GM19238 (cell line): ENCODE measurements at regions not wholly inside any gene's neighbourhood (a gene's known extent, or its start where the extent isn't known, plus 50 kb on each side); places are given as distances from the start of the nearest gene placed in this dataset.
"Not testable (repeated sequence)": the region's sequence is repeated elsewhere in the genome, so short reads cannot be mapped to it uniquely, and the experiment has no call there.

Experiments
- DNase-seq: peaks from one replicate; pipeline ENCODE4 v3.0.0; 2011; ENCODE audit warnings: low spot score; ENCODE audit not compliant: insufficient read length

DNA sequence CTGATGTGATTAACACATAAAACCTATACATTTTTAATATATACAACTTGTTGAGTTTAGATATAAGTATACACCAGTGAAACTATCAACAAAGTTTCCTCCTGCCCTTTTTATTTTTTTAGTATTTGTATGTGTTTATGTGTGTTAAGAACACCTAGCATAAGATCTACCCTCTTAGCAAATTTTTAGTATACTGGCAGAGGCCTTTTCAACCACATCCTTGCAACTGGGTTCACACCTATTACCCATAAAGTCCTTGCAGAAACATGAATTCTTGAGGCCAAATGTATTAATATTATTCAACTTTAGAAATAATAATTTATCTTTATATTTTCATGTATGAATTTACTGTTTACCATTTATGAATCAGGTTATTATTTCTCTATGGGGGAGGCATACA lies 119.7 kb upstream of the CRIM1 start:
- no peak for DNase-seq

DNA sequence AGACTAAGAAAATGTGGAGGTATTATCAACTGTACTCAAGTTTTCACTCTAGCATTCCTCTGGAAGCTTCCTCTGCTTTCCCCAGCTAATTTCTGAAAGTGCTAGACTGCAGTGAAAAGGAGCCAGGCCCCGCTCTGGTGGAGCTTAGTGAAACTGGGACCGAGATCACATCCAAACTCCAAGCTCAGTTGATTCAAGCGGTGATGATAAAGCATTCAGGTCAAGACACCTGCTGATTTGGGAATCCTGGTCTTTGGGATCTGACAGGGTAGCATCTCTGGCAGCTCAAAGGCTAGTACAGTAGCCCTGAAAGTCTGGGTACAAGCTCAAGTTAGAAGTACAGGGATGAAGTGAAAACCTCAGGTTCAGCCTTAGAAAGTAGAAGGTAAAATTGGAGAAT lies 120.2 kb upstream of the CRIM1 start:
- no peak for DNase-seq

DNA sequence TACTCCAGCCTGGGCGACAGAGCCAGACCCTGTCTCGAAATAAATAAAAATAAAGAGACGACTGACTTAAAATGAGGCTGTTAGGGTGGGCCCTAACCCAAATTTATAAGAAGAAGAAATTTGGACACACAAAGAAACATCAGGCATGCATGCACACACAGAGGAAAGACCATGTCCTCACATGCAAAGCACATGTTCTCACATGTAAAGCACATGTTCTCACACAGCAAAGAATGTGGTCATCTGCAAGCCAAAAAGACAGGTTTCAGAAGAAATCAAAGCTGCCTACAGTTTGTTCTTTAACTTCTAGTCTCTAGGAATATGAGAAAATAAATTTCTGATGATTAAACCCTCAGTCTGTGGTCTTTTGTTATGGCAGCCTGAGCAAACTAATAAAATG lies 132.3 kb upstream of the CRIM1 start:
- DNase-seq: no peak

DNA sequence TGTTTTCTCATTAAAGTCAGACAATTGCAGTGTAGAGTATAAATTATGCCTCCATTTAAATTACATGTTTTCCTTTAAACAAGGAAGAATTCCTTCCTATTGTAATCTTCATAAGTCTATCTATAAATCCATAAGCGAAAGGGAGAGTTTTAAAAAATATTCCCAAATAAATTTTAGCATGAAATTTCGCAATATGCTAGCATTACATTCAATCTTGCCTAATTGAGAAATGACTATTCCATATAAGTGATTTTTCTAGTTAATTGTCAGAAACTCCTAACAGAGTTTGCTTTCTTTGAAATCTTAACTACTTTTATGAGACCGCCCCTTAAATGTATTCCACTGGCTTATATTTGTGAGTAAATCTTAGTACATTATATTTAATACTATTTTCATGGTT lies 133.1 kb upstream of the CRIM1 start:
- DNase-seq: no peak

DNA sequence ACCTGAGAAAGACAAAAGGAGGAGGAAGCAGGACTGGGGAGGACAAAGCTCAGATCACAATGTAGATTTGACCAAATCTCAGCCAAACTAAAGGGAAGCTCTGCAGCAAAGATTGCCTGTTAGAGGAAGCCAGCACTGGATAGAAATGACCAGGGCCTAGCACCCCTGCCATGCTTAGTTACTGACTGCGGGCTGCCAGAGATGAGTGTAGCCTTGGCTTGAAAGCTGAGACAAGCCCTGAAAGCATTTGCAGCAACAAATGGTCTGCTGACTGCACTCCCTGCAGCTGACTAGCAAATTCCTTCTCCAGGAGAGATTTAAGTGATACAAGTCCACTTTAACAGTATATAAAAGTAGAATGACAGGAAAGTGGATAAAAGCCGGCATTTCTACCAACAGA lies 140.9 kb upstream of the CRIM1 start:
- DNase-seq: no peak

DNA sequence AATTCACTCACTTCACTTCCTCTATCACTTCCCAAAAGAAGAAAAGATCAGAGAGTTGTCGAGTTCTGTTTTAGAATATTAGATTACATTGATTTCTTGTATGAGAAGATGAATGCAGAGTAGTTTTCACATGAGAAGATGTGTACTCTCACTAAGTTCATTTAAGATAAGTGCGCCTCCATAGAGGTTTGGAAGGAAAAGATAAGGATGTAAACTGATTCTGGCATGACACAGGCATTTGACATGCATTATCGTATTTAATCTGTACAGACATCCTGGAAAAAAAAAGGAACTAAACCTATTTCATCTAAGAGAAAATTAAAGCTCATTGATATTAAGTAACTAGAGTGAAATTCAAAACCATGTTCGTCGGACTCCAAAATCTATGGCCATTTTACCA lies 152.2 kb upstream of the CRIM1 start:
- DNase-seq: no peak

DNA sequence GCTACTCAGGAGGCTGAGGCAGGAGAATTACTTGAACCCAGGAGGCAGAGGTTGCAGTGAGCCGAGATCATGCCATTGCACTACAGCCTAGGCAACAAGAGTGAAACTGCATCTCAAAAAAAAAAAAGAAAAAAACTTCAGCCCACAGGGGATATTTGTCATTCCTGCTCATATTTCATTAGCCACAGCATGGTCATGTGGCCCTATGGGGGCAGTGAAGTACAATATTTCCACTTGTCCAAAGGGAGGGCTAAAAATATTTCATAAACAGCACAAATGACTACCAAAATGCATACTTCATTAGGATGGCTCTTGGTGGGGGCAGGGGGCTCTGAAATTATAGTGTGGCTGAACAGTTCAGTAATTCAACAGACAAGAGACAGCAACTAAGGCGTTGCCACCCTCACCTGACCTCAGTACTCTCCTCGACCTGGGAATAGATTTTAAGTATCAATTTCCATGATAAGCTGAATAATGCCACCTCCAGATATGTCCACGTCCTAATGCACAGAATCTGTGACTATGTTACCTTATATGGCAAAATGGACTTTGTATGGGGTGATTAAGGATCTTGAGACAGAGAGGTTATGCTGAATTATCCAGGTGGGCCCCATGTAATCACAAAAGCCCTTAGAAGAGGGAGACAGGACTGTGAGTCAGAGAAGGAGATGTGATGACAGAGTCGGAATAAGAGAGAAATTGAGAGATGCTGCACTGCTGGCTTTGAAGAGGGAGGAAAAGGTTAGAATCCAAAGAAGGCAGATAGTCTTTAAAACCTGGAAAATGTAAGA lies 158.2 kb upstream of the CRIM1 start:
- no peak for DNase-seq

DNA sequence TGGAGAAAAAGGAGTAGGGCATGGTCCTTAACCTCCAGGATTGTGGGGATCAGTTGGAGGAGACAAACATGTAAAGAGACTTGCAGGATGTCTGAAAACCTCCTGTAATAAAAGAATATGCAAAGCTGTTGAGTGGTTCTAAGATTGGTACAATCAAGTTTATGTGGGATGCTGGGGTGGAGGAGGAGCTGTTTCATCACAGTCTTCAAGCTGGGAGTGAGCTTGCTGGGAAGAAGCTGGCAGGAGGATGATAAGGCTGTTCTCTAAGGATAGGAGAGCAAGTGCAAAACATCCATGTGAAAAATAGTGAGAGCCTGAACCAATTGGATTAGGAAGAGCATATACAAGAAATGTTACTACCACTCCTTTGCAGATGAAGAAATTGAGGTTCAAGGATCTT lies 161.9 kb upstream of the CRIM1 start:
- no peak for DNase-seq

DNA sequence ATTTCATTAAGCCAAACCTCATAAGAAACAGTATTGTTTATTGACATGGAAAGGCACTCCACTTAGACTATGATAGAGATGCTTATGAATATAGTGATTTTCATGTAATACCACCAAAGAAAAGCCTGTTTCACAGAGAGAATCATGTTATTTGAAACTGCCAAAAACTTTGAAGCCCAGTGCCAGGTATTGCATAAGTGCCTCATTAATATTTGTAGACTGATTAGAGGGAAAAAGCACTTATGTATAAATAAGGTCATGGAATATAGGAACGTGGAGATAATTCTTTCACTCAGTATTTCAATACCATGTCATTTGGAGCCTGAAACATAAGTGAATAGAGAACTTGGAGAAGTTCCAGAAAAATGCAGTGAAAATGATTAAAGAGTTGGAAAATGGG lies 162.6 kb upstream of the CRIM1 start:
- DNase-seq: no peak

DNA sequence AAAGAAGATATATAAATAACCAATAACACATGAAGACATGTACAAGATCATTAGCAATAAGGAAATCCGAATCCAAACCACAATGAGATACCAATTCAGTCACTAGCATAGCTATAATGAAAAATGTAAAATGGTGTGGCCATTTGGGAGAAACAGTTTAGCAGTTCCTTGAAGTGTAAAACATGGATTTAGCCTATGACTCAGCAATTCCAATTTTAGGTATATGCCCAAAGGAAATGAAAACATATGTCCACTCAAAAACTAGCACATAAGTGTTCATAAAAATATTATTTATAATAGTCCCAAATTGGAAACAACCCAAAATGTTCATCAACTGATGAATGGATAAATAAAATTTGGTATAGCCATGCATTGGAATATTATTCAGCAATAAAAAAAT lies 165.5 kb upstream of the CRIM1 start:
- no peak for DNase-seq

DNA sequence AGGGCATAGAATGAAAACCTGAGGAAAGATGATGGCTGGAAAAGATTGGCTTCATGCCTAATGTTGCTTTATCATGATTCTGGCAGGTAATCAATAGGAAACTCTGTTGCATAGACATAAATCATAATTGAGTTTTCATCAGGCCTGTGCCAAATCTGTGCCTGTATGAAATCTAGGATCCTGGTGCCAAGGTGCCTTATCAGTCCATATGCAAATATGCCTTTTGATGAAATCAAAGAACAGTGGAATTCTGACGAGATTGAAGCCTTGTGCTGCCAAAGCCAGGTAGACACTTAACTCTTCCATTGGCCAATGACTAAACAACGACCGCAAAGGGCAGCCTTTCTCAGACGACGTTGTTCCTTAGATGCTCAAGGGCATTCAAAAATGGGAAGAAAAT lies 170.0 kb upstream of the CRIM1 start:
- DNase-seq: no peak

DNA sequence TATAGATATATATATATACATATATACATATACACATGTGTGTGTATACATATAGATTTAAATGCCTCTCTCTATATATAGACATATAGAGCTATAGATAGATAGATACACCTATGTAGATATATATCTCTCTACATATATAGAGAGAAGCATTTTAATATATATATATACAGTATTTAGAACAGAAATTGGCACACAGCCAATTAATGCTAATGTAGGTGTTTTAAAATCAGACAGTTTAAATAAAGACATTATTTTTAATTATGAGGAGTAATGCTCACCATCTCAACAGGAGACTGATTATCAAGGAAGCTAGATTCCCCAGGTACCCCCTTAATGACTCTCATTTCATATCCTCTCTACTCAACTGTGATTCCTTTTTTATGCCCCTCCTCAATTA lies 170.7 kb upstream of the CRIM1 start:
- no peak for DNase-seq

DNA sequence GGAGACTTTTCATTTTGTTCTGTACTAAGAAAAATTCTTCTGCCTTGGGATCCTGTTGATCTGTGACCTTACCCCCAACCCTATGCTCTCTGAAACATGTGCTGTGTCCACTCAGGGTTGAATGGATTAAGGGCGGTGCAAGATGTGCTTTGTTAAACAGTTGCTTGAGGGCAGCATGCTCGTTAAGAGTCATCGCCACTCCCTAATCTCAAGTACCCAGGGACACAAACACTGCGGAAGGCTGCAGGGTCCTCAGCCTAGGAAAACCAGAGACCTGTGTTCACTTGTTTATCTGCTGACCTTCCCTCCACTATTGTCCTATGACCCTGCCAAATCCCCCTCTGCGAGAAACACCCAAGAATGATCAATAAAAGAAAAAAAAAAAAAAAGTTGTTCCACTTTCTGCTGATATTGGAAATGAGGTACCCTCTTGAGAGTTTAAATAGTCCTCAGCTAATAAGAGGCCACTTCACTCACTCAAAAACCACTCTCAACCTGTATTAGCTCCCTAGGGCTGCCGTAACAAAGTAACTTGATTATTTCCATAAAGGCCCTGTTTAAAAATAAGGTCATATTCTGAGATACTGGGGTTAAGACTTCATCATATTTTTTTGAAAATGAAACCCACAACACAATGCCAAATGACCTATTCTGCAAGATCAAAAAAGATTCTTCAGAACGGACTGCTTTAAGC lies 174.6 kb upstream of the CRIM1 start:
- not testable (repeated sequence) for DNase-seq

DNA sequence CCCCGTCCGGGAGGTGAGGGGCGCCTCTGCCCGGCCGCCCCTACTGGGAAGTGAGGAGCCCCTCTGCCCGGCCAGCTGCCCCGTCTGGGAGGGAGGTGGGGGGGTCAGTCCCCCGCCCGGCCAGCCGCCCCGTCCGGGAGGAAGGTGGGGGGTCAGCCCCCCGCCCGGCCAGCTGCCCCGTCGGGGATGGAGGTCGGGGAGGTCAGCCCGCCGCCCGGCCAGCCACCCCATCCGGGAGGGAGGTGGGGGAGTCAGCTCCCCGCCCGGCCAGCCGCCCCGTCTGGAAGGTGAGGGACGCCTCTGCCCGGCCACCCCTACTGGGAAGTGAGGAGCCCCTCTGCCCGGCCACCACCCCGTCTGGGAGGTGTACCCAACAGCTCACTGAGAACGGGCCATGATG lies 175.3 kb upstream of the CRIM1 start:
- DNase-seq: not testable (repeated sequence)

DNA sequence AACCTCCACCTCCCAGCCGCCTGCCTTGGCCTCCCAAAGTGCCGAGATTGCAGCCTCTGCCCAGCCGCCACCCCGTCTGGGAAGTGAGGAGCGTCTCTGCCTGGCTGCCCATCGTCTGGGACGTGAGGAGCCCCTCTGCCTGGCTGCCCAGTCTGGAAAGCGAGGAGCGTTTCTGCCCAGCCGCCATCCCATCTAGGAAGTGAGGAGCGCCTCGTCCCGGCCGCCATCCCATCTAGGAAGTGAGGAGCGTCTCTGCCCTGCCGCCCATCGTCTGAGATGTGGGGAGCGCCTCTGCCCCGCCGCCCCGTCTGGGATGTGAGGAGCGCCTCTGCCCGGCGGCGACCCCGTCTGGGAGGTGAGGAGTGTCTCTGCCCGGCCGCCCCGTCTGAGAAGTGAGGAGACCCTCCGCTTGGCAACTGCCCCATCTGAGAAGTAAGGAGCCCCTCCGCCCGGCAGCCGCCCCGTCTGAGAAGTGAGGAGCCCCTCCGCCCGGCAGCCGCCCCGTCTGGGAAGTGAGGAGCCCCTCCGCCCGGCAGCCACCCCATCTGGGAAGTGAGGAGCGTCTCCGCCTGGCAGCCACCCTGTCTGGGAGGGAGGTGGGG lies 175.8 kb upstream of the CRIM1 start:
- not testable (repeated sequence) for DNase-seq

DNA sequence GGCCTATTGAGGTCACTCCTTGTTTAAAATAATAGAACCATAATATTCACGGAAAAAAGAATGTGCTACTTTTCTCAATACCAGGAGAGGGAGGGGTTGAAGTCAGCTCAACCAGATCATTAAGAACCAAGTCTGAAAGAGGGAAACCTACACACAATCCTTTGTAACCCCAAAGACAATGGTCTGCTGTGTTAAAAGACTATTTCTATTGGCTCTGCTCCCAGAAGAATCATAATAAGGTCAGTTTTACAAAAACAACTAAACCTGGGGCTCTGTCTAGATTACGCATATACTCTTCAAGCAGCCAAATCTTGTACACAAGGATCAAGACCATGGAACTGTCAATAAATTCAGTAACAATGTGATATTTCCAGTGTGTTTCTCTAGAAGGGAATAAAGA lies 177.2 kb upstream of the CRIM1 start:
- DNase-seq: no peak

DNA sequence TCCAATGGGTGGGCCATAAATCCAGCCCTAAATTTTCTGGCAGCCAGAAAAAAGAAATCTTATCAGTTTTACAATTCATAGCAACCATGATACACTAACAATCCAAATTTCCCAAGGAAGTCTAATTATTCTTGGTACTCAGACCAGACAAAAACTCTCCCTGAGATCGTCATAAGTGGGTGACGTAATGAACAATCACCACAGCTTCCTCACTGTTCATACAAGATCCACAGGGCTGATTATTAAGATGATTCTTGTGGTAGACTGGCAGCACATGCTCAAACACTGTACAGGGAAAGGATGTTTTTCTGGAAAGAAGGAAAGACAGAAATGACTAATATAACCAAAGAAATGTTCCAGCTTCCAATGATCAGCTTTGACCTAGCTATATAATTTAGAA lies 178.3 kb upstream of the CRIM1 start:
- no peak for DNase-seq

DNA sequence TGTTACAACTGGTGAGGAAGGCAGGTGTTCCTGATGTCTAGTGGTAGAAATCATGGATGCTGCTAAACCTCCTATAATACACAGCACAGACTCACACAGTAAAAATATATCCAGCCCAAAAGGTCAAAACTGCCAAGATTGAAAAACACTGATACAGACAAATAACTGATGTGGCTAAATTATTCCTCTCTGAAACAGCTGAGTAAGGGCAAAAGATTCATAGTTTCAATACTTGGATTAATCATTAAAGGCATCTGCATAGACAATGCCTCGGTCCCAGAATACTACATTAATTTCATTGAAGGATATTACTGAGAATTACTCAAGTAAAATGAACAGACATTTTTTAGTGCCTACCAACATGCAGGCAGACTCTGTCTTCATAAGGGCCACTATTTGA lies 180.7 kb upstream of the CRIM1 start:
- no peak for DNase-seq

DNA sequence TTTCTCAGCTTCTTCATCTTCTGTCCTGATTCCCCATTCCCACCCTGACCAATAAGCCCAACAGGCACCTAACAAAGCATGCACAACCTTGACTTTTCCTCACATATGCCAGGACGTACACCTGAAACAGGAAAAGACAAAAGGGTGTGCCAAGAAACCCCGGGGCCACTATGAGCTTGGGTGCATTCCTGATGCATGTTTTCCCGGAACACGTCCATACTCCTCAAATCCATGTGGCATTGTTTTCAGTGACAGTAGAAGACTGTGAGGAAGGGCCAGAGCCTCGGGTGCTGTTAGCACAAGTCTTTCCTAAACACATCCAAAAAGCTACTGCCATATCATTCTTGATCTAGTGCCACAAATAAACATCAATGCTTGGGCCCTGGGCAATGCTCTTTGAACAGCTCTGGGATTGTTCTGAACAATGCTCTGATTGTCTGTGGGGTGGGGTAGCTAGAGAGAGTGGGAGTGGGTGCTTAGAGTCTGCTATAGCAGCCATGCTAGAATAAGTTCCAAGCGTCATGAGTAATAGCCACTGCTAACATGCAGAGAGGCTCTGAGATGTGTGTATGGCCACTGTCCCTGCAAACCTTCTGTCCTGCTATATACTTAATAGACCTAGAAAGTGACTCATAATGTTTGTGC lies 181.7 kb upstream of the CRIM1 start:
- DNase-seq: no peak

DNA sequence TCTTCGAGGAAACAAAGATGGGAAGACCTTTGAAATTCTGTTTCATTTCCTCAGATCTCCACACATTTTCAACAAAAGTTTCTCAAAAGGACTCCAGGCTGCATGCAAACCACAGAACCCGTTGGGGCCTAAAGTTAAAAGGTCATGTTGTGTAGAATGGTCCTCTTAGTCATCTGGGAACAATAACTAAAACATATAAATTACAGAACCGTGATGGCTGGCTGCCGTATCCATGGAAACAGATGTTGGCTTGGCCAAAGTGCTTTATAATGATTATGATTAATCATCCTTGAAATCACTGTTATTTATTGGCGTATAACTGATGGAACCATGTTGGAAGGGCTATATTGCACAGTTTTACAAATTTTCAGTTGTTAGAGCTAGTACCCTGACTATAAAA lies 182.8 kb upstream of the CRIM1 start:
- DNase-seq: no peak

DNA sequence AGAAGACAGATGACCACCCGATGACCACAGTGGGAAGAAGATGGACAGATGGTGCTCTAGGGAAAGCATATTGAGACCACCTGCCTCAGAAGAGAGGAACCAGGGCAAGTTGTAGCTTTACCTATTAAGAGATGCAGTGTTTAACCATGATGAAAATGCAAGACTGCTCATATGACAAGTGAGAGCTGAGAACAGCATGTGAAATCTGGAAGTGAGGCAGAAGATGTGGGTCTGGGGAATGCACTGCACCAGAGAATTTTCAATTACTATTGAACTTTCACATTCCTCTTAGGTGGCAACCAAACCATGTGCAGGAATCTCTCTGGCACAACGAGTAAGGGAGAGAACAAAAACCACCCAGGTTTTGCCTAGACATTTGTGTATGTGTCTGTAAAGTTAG lies 184.8 kb upstream of the CRIM1 start:
- DNase-seq: no peak

DNA sequence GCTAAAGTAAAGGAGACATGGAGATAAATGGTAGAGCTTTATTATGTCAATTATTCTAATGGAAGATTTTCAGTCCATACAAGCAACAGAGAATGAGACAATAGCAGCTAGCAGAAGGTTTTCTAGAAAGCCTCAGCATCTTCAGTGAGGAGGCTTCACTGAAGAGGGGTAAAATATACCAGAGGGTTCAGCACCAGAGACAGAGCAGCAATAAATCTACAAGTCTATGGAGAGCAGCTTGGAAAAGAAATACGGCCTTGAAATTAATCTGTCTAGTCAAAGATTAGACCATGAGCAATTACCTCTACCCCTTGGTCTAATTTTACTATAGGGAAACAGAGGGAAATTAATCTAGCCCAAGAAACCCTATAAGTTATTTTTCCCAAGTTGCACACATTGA lies 185.7 kb upstream of the CRIM1 start:
- no peak for DNase-seq
